Mammary epithelial cell (primary cell): ENCODE measurements at regions not wholly inside any gene's neighbourhood (a gene's known extent, or its start where the extent isn't known, plus 50 kb on each side); places are given as distances from the start of the nearest gene placed in this dataset.

Experiments
- EZH2 ChIP-seq: IDR thresholded peaks from 2 replicates; pipeline ENCODE4 v1.6.1; 2012; ENCODE audit warnings: low read length, inconsistent platforms, borderline replicate concordance
- TF ChIP-seq, protein P1 (sequence below), 2 donors: IDR thresholded peaks in 1 of 2; conservative IDR thresholded peaks in 1 of 2; 2 replicates each; pipeline ENCODE4 v1.5.1; 2011 to 2012; ENCODE audit warnings: inconsistent platforms in 2 of 2, low read length in 2 of 2, mild to moderate bottlenecking in 2 of 2, control low read depth in 1 of 2, low read depth in 1 of 2; ENCODE audit not compliant: insufficient read depth in 1 of 2; ENCODE audit errors: extremely low read depth in 1 of 2

DNA sequence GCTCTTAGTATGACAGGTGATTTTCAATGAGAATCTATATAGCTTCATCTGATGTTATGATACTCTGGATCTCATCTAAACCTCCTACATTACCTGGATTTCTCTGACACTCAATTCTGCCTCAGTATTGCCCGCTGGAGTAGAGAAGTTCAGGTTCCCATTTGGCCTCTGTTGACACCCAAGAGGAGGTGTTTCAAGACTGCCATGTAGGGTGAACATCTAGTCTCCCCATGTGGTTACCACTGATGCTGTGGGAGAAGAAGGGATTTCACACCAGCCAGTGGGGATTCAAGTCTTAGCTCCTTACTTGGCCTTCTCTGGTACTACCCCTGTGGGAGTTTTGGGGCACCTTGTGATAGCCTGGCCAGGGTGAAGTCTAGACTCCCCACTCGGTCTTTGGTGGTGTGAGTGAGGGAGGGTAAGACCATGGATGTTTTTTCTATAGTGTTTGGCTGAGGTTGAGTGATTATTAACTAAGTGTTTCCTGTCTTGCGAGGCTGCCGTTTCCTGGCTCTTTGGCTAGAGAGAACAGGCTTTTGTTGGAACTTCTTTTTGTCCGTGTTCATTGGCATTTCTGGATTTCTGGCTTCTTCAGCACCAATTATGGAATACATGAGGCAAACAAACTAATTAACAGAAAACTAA lies 90.7 kb downstream of the RHOU start:
- TF ChIP-seq, protein P1, sequence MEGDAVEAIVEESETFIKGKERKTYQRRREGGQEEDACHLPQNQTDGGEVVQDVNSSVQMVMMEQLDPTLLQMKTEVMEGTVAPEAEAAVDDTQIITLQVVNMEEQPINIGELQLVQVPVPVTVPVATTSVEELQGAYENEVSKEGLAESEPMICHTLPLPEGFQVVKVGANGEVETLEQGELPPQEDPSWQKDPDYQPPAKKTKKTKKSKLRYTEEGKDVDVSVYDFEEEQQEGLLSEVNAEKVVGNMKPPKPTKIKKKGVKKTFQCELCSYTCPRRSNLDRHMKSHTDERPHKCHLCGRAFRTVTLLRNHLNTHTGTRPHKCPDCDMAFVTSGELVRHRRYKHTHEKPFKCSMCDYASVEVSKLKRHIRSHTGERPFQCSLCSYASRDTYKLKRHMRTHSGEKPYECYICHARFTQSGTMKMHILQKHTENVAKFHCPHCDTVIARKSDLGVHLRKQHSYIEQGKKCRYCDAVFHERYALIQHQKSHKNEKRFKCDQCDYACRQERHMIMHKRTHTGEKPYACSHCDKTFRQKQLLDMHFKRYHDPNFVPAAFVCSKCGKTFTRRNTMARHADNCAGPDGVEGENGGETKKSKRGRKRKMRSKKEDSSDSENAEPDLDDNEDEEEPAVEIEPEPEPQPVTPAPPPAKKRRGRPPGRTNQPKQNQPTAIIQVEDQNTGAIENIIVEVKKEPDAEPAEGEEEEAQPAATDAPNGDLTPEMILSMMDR (conservative IDR thresholded peaks at IDR 0.05 in 1 of 2, IDR thresholded peaks at IDR 0.05 in 1 of 2; ENCODE audit: extremely low read depth in 1 of 2, insufficient read depth in 1 of 2, low read depth in 1 of 2, low read length in 2 of 2) = no peak
- no peak for TF ChIP-seq EZH2
